Fibroblast of pulmonary artery (primary cell): ENCODE measurements at regions not wholly inside any gene's neighbourhood (a gene's known extent, or its start where the extent isn't known, plus 50 kb on each side); places are given as distances from the start of the nearest gene placed in this dataset.
"Not testable (repeated sequence)": the region's sequence is repeated elsewhere in the genome, so short reads cannot be mapped to it uniquely, and the experiment has no call there.

Source experiments
- DNase-seq: peaks from one replicate; pipeline ENCODE4 v3.0.0-alpha.2; 2010; ENCODE audit warnings: low read depth
- H3K4me3 ChIP-seq: replicated peaks from 2 replicates; pipeline ENCODE4 v1.5.1; 2011; ENCODE audit warnings: low read depth, mild to moderate bottlenecking, control low read depth, low read length, moderate library complexity
- TF ChIP-seq, protein P1 (sequence below): IDR thresholded peaks from 2 replicates; pipeline ENCODE4 v1.5.1; 2011; ENCODE audit warnings: mild to moderate bottlenecking, control low read depth, low read length, inconsistent platforms; ENCODE audit errors: missing control alignments

DNA sequence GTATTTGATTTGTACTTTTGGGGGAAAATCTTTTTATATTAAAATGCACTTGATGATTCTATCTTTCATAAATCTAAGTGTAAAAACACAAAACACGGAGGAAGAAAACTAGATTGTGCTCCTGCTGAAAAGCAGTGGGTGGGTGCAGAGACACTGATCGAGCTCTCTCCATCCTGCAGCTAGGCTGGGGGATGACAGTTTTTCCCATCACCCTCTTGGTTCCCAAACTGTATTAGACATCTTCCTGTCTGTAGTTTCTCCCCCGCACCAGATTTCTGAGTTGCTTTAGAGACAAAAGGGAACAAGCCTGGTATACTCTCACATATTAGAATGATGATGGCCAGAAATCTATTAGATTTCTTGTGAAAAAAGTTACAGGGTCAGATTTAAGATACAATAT is 99.6 kb downstream of the FAM114A2 start:
- DNase-seq = no peak
- no peak overlapping the region for H3K4me3 ChIP-seq
- TF ChIP-seq, protein P1, sequence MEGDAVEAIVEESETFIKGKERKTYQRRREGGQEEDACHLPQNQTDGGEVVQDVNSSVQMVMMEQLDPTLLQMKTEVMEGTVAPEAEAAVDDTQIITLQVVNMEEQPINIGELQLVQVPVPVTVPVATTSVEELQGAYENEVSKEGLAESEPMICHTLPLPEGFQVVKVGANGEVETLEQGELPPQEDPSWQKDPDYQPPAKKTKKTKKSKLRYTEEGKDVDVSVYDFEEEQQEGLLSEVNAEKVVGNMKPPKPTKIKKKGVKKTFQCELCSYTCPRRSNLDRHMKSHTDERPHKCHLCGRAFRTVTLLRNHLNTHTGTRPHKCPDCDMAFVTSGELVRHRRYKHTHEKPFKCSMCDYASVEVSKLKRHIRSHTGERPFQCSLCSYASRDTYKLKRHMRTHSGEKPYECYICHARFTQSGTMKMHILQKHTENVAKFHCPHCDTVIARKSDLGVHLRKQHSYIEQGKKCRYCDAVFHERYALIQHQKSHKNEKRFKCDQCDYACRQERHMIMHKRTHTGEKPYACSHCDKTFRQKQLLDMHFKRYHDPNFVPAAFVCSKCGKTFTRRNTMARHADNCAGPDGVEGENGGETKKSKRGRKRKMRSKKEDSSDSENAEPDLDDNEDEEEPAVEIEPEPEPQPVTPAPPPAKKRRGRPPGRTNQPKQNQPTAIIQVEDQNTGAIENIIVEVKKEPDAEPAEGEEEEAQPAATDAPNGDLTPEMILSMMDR = no peak

DNA sequence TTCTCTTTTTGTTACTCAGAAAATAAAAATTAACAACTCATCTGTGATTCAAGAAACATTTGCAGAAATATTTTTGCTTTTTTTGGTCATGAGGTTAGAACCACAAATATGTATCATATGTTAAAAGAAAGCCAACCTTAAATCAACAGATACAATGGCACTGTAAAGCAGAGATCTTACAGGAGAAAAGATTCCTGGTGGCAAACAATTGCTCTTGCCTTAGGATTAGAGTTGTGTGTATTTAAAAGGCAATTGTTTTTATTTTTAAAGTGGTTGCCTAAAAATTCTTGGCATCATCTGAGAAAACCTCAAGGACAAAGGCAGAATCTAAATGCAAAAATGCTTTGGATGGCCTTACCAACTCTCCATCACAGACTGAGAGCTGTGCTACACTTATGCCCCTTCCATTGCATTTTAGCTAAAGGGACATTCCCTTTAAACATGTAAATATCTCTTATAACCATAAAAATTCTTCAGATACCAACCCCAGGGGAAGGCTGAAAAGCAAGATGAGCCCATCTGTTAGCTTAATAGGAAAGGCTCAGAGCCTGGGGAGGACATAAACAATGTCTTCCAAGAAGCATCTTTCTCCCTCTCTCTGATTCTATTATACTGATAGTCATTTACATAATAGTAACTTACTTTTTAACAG is 100.4 kb downstream of the FAM114A2 start:
- no peak overlapping the region for H3K4me3 ChIP-seq
- TF ChIP-seq, protein P1 = no peak
- DNase-seq = no peak

DNA sequence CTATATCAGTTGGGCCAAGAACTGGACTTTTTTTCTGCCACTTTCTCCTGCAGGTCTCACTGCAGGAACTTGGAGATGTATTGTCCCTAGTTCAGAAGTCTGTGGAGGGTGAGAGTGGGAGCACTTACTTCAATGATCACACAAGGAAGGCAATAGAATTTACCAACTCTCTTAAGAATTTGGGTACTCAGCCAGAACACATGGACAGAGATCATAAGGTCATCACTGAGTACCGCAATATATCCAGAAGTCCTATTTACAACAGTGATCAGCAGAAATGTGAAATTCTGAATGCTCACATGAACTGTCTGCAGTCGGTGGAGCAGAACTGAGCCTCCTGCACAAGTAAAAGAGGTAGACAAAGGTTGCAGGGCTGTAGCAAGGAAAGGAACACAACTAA is 101.0 kb downstream of the FAM114A2 start:
- no peak overlapping the region for H3K4me3 ChIP-seq
- no peak for DNase-seq
- TF ChIP-seq, protein P1 = no peak

DNA sequence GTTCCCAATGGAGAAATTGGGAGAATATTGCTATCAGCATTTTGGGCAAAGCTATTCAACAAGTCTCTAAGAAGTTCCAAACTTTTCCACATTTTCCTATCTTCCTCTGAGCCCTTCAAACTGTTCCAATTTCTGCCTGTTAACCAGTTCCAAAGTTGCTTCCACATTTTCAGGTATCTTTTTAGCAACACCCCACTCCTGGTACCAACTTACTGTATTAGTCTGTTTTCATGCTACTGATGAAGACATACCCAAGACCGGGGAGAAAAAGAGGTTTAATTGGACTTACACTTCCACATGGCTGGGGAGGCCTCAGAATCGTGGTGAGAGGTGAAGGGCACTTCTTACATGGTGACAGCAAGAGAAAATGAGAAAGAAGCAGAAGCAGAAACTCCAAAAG is 103.6 kb downstream of the FAM114A2 start:
- not testable (repeated sequence) for H3K4me3 ChIP-seq, DNase-seq

DNA sequence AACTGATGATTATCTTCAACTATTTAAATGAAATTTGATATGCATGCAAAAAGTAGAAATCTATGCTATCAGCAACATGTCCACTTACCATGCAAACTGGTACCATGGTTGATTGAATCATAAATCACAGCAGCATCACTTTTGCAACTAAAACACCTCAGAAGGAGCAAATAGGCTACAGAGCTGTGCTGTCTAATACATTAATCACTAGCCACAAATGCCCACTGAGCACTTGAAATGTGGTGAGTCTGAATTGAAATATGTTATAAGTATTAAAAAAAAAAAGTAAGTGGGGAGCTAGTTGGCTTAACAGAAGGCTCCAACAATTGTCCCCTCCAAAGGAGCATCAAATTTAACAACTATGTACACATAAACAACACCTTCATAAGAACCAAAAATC is 112.5 kb downstream of the FAM114A2 start:
- no peak for DNase-seq

DNA sequence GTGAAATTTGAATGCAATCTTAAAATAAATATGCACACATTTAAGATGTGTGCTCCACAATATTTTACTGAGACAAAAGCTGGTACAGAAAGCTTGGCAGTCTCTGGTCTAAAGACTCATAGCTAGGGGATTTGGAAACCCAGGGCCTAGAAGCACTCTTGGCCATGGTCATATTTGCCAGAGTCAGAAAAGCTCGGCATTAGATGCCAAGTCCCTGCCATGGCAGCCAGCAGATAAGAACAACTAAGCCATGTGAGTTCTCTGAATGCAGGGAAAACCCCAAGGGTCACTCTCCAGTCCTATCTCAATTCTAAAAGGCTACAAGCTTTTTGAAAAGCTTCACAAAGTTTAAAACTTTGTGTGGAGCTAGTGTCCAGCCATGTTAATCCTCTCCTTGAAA is 119.5 kb downstream of the FAM114A2 start:
- TF ChIP-seq, protein P1 = no peak
- no peak overlapping the region for H3K4me3 ChIP-seq
- no peak for DNase-seq

More for the DNA sequence above, 112.5 kb downstream of the FAM114A2 start:
- no peak overlapping the region for H3K4me3 ChIP-seq
- TF ChIP-seq, protein P1 = no peak

DNA sequence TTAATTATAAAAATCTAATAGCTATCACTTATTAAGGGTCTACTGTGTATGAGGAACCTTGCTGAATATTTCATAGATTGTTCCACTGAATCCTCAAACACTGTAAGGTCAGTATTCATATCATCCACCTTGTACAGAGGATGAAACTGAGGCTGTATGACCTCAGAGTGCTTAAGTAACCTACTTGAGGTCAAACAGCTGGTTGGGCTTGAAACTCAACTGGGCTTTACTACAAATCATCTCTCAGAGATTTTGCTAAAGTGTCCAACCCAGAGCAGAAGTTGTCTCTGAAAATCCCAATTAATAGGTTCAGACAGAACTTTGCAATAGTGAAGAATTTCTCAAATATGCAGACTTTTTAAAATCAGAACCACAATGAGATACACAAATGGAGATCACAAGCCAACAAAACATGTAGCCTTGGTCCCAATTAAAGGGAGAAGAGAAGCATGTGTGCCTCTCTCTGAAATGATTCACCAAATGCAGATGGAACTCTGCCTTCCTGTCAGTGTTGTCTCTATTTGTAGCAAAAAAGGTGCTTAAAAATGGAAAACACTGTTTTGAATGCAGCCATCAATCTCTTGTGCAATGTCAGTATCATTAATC is 131.4 kb downstream of the FAM114A2 start:
- no peak for DNase-seq
- no peak overlapping the region for H3K4me3 ChIP-seq
- TF ChIP-seq, protein P1 = no peak
